Keratinocyte (primary cell): ENCODE measurements at regions not wholly inside any gene's neighbourhood (a gene's known extent, or its start where the extent isn't known, plus 50 kb on each side); places are given as distances from the start of the nearest gene placed in this dataset.

ENCODE experiments used
- DNase-seq: peaks from one replicate; pipeline ENCODE4 v3.0.0-alpha.2; 2011; ENCODE audit warnings: low read depth, missing footprints, low spot score
- FAIRE-seq: peaks from 2 replicates; lab custom pipeline; 2011; peaks lifted over from hg19 to GRCh38; lab: Jason Lieb, UNC
- H2AFZ ChIP-seq: 2 replicates; pipeline ENCODE4 v1.6.0; 2012; ENCODE audit warnings: low read length, control low read depth, inconsistent platforms; ENCODE audit not compliant: control insufficient read depth
- H3K27ac ChIP-seq: 2 replicates; pipeline ENCODE4 v1.5.1; 2011; ENCODE audit warnings: low read length; ENCODE audit not compliant: control insufficient read depth, insufficient read depth
- H3K27me3 ChIP-seq: 3 replicates; pipeline ENCODE4 v1.6.0; 2011; ENCODE audit warnings: low read length; ENCODE audit not compliant: control insufficient read depth, insufficient read depth; ENCODE audit errors: extremely low read depth
- H3K36me3 ChIP-seq, 2 experiments: 2 replicates in 1 of 2; 3 replicates in 1 of 2; pipeline ENCODE4 v1.5.1; 2011; ENCODE audit warnings: low read length in 2 of 2, mild to moderate bottlenecking in 1 of 2; ENCODE audit not compliant: control insufficient read depth in 2 of 2, insufficient read depth in 2 of 2; ENCODE audit errors: extremely low read depth in 1 of 2
- H3K4me1 ChIP-seq: 3 replicates; pipeline ENCODE4 v1.5.1; 2011; ENCODE audit warnings: low read length; ENCODE audit not compliant: control insufficient read depth, insufficient read depth; ENCODE audit errors: extremely low read depth
- H3K4me2 ChIP-seq: 3 replicates; pipeline ENCODE4 v1.6.0; 2011; ENCODE audit warnings: low read depth, low read length; ENCODE audit not compliant: control insufficient read depth, insufficient read depth; ENCODE audit errors: extremely low read depth
- H3K4me3 ChIP-seq, 3 experiments: fragments of 200-600 bp in 1 of 3; sonication (generic) in 1 of 3; 2 replicates in 2 of 3; 3 replicates in 1 of 3; pipeline ENCODE4 v1.5.1; 2011 to 2016; ENCODE audit warnings: low read length in 3 of 3, mild to moderate bottlenecking in 3 of 3, control low read depth in 2 of 3, inconsistent platforms in 1 of 3, low read depth in 1 of 3, mixed read lengths in 1 of 3, mixed run types in 1 of 3, moderate library complexity in 1 of 3; ENCODE audit not compliant: control insufficient read depth in 2 of 3, insufficient read depth in 2 of 3; ENCODE audit errors: extremely low read depth in 1 of 3
- H3K79me2 ChIP-seq: 2 replicates; pipeline ENCODE4 v1.6.0; 2012; ENCODE audit warnings: low read length; ENCODE audit not compliant: control insufficient read depth, insufficient read depth
- H3K9ac ChIP-seq: 3 replicates; pipeline ENCODE4 v1.6.0; 2011; ENCODE audit warnings: low read length; ENCODE audit not compliant: control insufficient read depth, insufficient read depth; ENCODE audit errors: extremely low read depth
- H3K9me1 ChIP-seq: 3 replicates; pipeline ENCODE4 v1.6.0; 2011; ENCODE audit warnings: low read length; ENCODE audit not compliant: control insufficient read depth, insufficient read depth; ENCODE audit errors: extremely low read depth
- H3K9me3 ChIP-seq: 2 replicates; pipeline ENCODE4 v1.5.1; 2012; ENCODE audit warnings: low read depth, low read length; ENCODE audit not compliant: control insufficient read depth
- H4K20me1 ChIP-seq: 3 replicates; pipeline ENCODE4 v1.6.0; 2011; ENCODE audit warnings: low read length; ENCODE audit not compliant: control insufficient read depth, insufficient read depth; ENCODE audit errors: extremely low read depth
- EZH2 ChIP-seq: IDR thresholded peaks from one replicate; pipeline ENCODE4 v1.6.1; 2012; ENCODE audit warnings: inconsistent platforms, mild to moderate bottlenecking, low read length, moderate library complexity
- dilution Hi-C: fragments of 300-500 bp; cut with MboI; formaldehyde crosslinking; loops from one replicate; pipeline ENCODE4 v1.7.0; 2020; ENCODE audit warnings: low sequenced_read_pairs; ENCODE audit not compliant: extremely low pct_ligation_motif_present
- small RNA-seq, 3 experiments: library from RNA; depleted of rRNA; stranded (forward); fragments of <200 nt; gene quantifications; one replicate each; pipeline ENCODE3, GENCODE V24; 2012; ENCODE audit warnings: low read depth in 3 of 3, low replicate concordance in 1 of 3; ENCODE audit not compliant: insufficient read length in 3 of 3
- TF ChIP-seq, protein P1 (sequence below), 3 experiments: IDR thresholded peaks in 1 of 3; conservative IDR thresholded peaks in 1 of 3; optimal IDR thresholded peaks in 1 of 3; 2 replicates in 2 of 3; 3 replicates in 1 of 3; pipeline versions ENCODE3 to v1.5.1; 2011; ENCODE audit warnings: low read length in 3 of 3, mild to moderate bottlenecking in 3 of 3, moderate library complexity in 2 of 3, control low read depth in 1 of 3, inconsistent platforms in 1 of 3; ENCODE audit not compliant: insufficient read depth in 2 of 3; ENCODE audit errors: extremely low read depth in 1 of 3

DNA sequence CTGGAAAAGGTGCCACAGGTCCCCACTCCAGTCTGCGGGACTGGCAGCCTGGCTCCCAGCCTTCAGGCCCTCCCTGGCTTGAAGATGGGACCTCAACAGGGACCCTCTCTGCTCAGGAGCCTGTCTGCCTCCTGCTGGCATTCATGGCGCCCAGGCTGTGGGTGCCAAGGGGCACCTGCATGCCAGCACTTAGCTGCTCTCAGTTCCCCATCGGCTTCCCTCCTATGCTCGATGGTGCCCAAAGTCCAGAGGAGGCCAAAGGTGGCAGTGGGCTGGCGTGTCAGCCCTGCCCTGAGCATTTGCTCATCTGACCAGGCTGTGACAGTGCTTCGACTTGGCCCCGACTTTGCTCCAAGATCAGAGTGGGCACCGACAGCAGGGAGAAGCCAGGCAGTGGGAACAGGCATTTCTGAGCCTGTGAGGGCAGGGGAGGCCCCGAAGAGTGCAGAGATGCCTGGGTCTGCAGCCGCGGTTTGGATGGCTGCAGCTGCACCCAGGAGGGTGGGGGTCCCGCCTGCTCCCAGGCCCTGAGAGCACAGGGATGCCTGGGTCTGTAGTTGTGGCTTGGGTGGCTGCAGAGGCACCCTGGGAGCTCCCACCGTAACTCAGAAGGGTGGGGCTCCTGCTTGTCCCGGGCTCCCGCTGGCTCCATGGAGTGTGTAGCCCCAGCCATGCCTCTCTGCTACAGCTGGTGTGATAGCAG, 463.6 kb downstream of the TBC1D22A start:
- DNase-seq (no peak), FAIRE-seq (no peak)
- Histone ChIP-seq H3K79me2 (no peaks in the 10 kb centered on the region), H2AFZ (no peak overlapping the region), H3K9ac (no peak overlapping the region), H3K4me2 (no peak overlapping the region), H3K27me3 (no peaks in the 10 kb centered on the region), H3K4me1 (no peaks in the 10 kb centered on the region), H3K4me3 (no peak overlapping the region), H3K9me3 (peaks cover 2% of the 10 kb centered on the region), H3K27ac (no peak overlapping the region), H4K20me1 (no peaks in the 10 kb centered on the region), H3K9me1 (no peaks in the 10 kb centered on the region), H3K36me3 (no peaks in the 10 kb centered on the region)
- dilution Hi-C loops = no loop called here
- TF ChIP-seq EZH2 = no peak
- TF ChIP-seq, protein P1, sequence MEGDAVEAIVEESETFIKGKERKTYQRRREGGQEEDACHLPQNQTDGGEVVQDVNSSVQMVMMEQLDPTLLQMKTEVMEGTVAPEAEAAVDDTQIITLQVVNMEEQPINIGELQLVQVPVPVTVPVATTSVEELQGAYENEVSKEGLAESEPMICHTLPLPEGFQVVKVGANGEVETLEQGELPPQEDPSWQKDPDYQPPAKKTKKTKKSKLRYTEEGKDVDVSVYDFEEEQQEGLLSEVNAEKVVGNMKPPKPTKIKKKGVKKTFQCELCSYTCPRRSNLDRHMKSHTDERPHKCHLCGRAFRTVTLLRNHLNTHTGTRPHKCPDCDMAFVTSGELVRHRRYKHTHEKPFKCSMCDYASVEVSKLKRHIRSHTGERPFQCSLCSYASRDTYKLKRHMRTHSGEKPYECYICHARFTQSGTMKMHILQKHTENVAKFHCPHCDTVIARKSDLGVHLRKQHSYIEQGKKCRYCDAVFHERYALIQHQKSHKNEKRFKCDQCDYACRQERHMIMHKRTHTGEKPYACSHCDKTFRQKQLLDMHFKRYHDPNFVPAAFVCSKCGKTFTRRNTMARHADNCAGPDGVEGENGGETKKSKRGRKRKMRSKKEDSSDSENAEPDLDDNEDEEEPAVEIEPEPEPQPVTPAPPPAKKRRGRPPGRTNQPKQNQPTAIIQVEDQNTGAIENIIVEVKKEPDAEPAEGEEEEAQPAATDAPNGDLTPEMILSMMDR (optimal IDR thresholded peaks at IDR 0.05 in 1 of 3, IDR thresholded peaks at IDR 0.05 in 1 of 3, conservative IDR thresholded peaks at IDR 0.05 in 1 of 3; ENCODE audit: extremely low read depth in 1 of 3, insufficient read depth in 2 of 3, low read length in 3 of 3) = no peak

DNA sequence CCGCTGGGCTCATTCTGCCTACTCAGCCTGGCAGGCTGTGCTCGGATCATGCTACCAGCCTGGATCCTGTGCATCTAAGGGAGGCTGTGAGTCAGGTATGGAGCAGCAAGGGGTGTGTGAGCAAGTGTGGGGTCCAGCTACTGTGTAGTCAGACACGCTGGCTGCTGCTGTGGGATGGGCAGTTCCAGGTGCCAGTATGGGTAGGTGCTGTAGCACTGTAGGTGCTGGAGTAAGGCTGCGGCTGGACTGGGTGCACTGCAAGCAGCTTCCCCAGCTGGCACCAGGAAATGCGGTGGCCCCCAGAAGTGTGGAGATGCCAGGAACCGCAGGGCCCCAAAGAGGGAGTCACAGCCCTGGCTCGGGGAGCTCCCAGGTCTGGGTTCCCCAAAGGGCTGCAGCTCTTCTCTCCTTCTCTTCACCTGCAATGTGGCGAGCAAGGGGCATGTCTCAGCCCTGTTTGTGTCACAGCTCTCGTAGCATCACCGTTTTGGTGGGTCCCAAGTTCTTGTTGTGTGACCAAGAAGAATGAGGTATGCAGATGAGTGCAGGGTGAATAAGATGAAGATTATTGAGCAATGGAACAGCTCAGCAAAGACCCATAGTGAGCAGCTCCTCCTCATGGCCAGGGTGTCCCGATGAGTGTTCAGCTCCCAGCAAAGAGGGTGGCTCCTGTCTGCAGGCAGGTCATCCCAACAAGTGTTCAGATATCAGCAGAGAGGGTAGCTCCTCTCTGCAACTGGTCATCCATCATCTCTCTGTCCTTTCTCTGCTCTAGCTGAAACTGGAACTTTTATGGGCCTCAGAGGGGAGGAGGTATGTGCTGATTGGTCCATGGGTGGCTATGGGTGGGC, 462.9 kb downstream of the TBC1D22A start:
- Histone ChIP-seq H2AFZ (no peak overlapping the region), H3K9me3 (peaks cover 10% of the 10 kb centered on the region), H3K4me2 (no peak overlapping the region), H3K27ac (no peak overlapping the region), H3K9ac (no peak overlapping the region), H4K20me1 (no peaks in the 10 kb centered on the region), H3K79me2 (no peaks in the 10 kb centered on the region), H3K4me1 (no peaks in the 10 kb centered on the region), H3K4me3 (no peak overlapping the region), H3K36me3 (no peaks in the 10 kb centered on the region), H3K9me1 (no peaks in the 10 kb centered on the region), H3K27me3 (no peaks in the 10 kb centered on the region)
- TF ChIP-seq EZH2 = no peak
- TF ChIP-seq, protein P1 (optimal IDR thresholded peaks at IDR 0.05 in 1 of 3, IDR thresholded peaks at IDR 0.05 in 1 of 3, conservative IDR thresholded peaks at IDR 0.05 in 1 of 3; ENCODE audit: extremely low read depth in 1 of 3, insufficient read depth in 2 of 3, low read length in 3 of 3) = no peak
- DNase-seq = no peak
- dilution Hi-C loops = no loop called here
- no peak for FAIRE-seq

Small RNAs in the stretch of these regions (small RNA-seq; reads per million reads assigned to genes)
- 0 reads per million in 3 experiments for gene MIR3201
- 0 reads per million in 3 experiments for gene MIR3667
- 0 reads per million in 3 experiments for gene MIR4535
